ENCODE measurements at regions not wholly inside any gene's neighbourhood (a gene's known extent, or its start where the extent isn't known, plus 50 kb on each side); places are given as distances from the start of the nearest gene placed in this dataset.

DNA sequence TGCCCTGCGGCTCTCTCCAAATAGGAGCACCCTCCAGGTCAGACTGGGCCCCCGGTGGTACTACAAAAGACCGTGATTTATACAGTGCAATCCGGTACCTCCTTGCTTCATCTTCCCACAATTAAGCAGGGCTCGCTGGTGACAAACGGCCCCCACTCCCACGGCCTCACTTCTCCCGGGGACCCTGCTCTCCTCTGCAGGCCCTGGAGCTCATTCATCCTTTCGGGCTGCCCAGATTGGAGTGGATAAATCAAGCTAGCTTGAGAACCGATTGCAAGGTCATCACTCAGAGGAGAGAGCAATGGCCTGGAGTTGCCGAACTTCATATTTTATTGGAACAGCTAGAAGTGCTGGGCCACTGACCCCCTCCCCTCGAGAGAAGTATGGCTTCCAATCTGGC, 193.5 kb upstream of the IRX6 start:
- no peak for DNase-seq
- no peak overlapping the region for H3K27ac ChIP-seq
- no peak for ATAC-seq
- no peaks in the 10 kb centered on the region for H3K4me1 ChIP-seq
- no peaks in the 10 kb centered on the region for H3K9me3 ChIP-seq
- peaks cover 0 to 8% (median 0%) of the 10 kb centered on the region in 3 donors for H3K27me3 ChIP-seq (ENCODE audit: insufficient read depth in 3 of 3, low read length in 2 of 3)
- intact Hi-C loops (cut with DNase I): no loop called here
- TF ChIP-seq, protein P1, sequence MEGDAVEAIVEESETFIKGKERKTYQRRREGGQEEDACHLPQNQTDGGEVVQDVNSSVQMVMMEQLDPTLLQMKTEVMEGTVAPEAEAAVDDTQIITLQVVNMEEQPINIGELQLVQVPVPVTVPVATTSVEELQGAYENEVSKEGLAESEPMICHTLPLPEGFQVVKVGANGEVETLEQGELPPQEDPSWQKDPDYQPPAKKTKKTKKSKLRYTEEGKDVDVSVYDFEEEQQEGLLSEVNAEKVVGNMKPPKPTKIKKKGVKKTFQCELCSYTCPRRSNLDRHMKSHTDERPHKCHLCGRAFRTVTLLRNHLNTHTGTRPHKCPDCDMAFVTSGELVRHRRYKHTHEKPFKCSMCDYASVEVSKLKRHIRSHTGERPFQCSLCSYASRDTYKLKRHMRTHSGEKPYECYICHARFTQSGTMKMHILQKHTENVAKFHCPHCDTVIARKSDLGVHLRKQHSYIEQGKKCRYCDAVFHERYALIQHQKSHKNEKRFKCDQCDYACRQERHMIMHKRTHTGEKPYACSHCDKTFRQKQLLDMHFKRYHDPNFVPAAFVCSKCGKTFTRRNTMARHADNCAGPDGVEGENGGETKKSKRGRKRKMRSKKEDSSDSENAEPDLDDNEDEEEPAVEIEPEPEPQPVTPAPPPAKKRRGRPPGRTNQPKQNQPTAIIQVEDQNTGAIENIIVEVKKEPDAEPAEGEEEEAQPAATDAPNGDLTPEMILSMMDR (IDR thresholded peaks at IDR 0.05): no peak
- no peak overlapping the region for H3K4me3 ChIP-seq
- H3K36me3 ChIP-seq (ENCODE audit: insufficient read depth in 1 of 2, low read depth in 1 of 2): no peaks in the 10 kb centered on the region
- 67 to 72% (median 69%) methylated on average over 12 of the region's 12 CpGs for WGBS, 3 donors

DNA sequence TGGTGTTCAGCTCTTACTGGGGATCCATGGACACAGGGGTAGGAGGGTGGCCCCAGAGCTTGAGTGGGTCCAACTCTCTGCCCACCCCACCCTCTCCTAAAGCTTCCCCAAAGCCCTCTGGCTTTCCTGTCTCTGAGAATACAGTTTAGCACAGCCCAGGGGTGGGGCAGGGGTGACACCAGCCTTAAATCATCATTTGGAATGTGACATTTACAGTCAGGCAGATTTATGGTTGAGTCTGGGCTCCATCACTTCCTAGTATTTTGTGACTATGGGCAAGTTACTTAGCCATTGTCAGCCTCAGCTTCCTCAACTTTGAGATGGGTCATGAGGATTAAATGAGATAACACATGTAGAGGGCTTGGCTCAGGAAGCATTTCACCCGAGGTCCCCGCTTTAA, 193.1 kb upstream of the IRX6 start:
- no peak overlapping the region for H3K27ac ChIP-seq
- H3K27me3 ChIP-seq (ENCODE audit: insufficient read depth in 3 of 3, low read length in 2 of 3): peaks cover 0 to 8% (median 0%) of the 10 kb centered on the region in 3 donors
- 50 to 55% (median 52%) methylated on average over 2 of the region's 2 CpGs for WGBS, 3 donors

DNA sequence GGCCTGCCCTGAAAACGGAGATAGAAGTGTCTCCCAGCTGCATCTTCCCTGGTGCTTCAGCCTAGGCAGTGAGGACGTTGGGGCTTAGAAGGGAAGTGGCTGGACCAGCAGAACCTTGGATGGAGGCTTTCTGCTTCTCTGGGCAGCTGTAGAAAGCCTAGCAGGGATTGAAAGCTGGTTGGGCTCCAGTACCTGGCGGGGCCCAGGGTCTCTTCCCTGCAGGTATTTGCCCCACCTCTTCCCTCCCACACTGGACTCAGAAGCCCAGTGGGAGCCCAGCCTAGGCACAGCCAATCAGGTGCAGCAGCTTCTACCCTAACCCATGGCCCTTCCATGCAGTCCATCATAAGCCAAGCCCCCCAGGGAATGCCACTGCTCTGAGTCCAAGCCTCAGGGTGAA, 190.3 kb upstream of the IRX6 start:
- TF ChIP-seq, protein P1 (IDR thresholded peaks at IDR 0.05): no peak
- Histone ChIP-seq H3K4me1 (no peaks in the 10 kb centered on the region), H3K4me3 (no peak overlapping the region), H3K36me3 (ENCODE audit: insufficient read depth in 1 of 2, low read depth in 1 of 2) (no peaks in the 10 kb centered on the region), H3K9me3 (no peaks in the 10 kb centered on the region), H3K27ac (no peak overlapping the region), H3K27me3 (ENCODE audit: insufficient read depth in 3 of 3, low read length in 2 of 3) (peaks cover 0 to 8% (median 0%) of the 10 kb centered on the region in 3 donors)
- intact Hi-C loops (cut with DNase I): no loop called here
- DNase-seq (no peak), ATAC-seq (no peak)
- 62 to 64% (median 63%) methylated on average over 3 of the region's 3 CpGs for WGBS, 3 donors

More for the DNA sequence above, 193.1 kb upstream of the IRX6 start:
- Histone ChIP-seq H3K4me3 (no peak overlapping the region), H3K36me3 (ENCODE audit: insufficient read depth in 1 of 2, low read depth in 1 of 2) (no peaks in the 10 kb centered on the region), H3K4me1 (no peaks in the 10 kb centered on the region), H3K9me3 (no peaks in the 10 kb centered on the region)
- intact Hi-C loops (cut with DNase I): no loop called here
- no peak for ATAC-seq
- TF ChIP-seq, protein P1 (IDR thresholded peaks at IDR 0.05): no peak
- no peak for DNase-seq

- DNase-seq (no peak), ATAC-seq (no peak)
- no peaks in the 10 kb centered on the region for H3K9me3 ChIP-seq
- intact Hi-C loops (cut with DNase I): no loop called here
- H3K27me3 ChIP-seq (ENCODE audit: insufficient read depth in 3 of 3, low read length in 2 of 3): no peaks in the 10 kb centered on the region
- no peaks in the 10 kb centered on the region for H3K36me3 ChIP-seq (ENCODE audit: insufficient read depth in 1 of 2, low read depth in 1 of 2)
- TF ChIP-seq, protein P1 (IDR thresholded peaks at IDR 0.05): no peak
- WGBS, 3 donors: 86 to 95% (median 88%) methylated on average over 1 of the region's 1 CpG
- no peaks in the 10 kb centered on the region for H3K4me1 ChIP-seq
- H3K4me3 ChIP-seq: no peak overlapping the region
- no peak overlapping the region for H3K27ac ChIP-seq
Measured at GRCh38 chr16:55136356-55137150, 187.4 kb upstream of the IRX6 start.

- intact Hi-C loops (cut with DNase I): no loop called here
- H3K36me3 ChIP-seq (ENCODE audit: insufficient read depth in 1 of 2, low read depth in 1 of 2): no peaks in the 10 kb centered on the region
- no peaks in the 10 kb centered on the region for H3K4me1 ChIP-seq
- H3K27ac ChIP-seq: no peak overlapping the region
- no peak overlapping the region for H3K4me3 ChIP-seq
- H3K9me3 ChIP-seq: no peaks in the 10 kb centered on the region
- WGBS, 3 donors: 50 to 67% (median 59%) methylated on average over 3 of the region's 3 CpGs
- ATAC-seq (no peak), DNase-seq (no peak)
- TF ChIP-seq, protein P1 (IDR thresholded peaks at IDR 0.05): no peak
- H3K27me3 ChIP-seq (ENCODE audit: insufficient read depth in 3 of 3, low read length in 2 of 3): no peaks in the 10 kb centered on the region
Measured at GRCh38 chr16:55138298-55138697, 185.7 kb upstream of the IRX6 start.

Measured in psoas muscle (tissue), 7 donors.